IMR-90 (cell line): ENCODE measurements at regions not wholly inside any gene's neighbourhood (a gene's known extent, or its start where the extent isn't known, plus 50 kb on each side); places are given as distances from the start of the nearest gene placed in this dataset.

Source experiments
- ATAC-seq: fragments of 200-7000 bp; cut with Tn5 transposase; 2 replicates; pipeline ENCODE4 v1.9.1; 2020; ENCODE audit warnings: low read depth, mild to moderate bottlenecking, moderate library complexity
- BruUV-seq: library from RNA; stranded (reverse); fragments of 400-500 nt; replicated peaks from 2 replicates; lab custom pipeline; 2021; lab: Mats Ljungman, UMichigan
- CTCF ChIA-PET: fragments of 300-600 bp; formaldehyde crosslinking; extraction: SDS; loops from one replicate; lab custom pipeline; 2021; ENCODE audit warnings: antibody characterized with exemption; lab: Yijun Ruan, JAX
- POLR2A ChIA-PET: fragments of 300-600 bp; sonication (Branson Sonifier 250); formaldehyde crosslinking; loops from one replicate; lab custom pipeline; 2022; ENCODE audit warnings: antibody characterized with exemption; ENCODE audit not compliant: unreplicated experiment; lab: Charles Lee
- DNase-seq: peaks from one replicate; pipeline ENCODE4 v3.0.0; 2013
- H2AFZ ChIP-seq: replicated peaks from 2 replicates; pipeline ENCODE3; 2013; ENCODE audit warnings: low read length, mild to moderate bottlenecking; ENCODE audit not compliant: poor library complexity
- H2AK5ac ChIP-seq: 2 replicates; pipeline ENCODE4 v1.6.1; 2013; ENCODE audit warnings: low read depth, low read length, inconsistent platforms
- H2AK9ac ChIP-seq: replicated peaks from 2 replicates; pipeline ENCODE3; 2013; ENCODE audit warnings: mild to moderate bottlenecking, low read depth, low read length, moderate library complexity; ENCODE audit not compliant: poor library complexity
- H2BK120ac ChIP-seq: 2 replicates; pipeline ENCODE4 v1.6.1; 2013; ENCODE audit warnings: low read depth, low read length, inconsistent platforms
- H2BK15ac ChIP-seq: 3 replicates; pipeline ENCODE4 v1.6.1; 2013; ENCODE audit warnings: low read depth, low read length, inconsistent platforms
- H2BK20ac ChIP-seq: 2 replicates; pipeline ENCODE4 v1.6.1; 2013; ENCODE audit warnings: low read depth, mild to moderate bottlenecking, inconsistent platforms, low read length, moderate library complexity
- H2BK5ac ChIP-seq: 2 replicates; pipeline ENCODE4 v1.6.1; 2013; ENCODE audit warnings: mild to moderate bottlenecking, low read depth, low read length, inconsistent platforms; ENCODE audit not compliant: poor library complexity, severe bottlenecking
- H3K14ac ChIP-seq: replicated peaks from 2 replicates; pipeline ENCODE4 v1.6.1; 2013; ENCODE audit warnings: low read depth, low read length, inconsistent platforms
- H3K18ac ChIP-seq: 2 replicates; pipeline ENCODE4 v1.6.1; 2013; ENCODE audit warnings: low read depth, low read length, control low read depth
- H3K23ac ChIP-seq: 2 replicates; pipeline ENCODE4 v1.6.1; 2013; ENCODE audit warnings: low read depth, low read length, inconsistent platforms
- H3K27ac ChIP-seq: 2 replicates; pipeline ENCODE4 v1.5.1; 2013; ENCODE audit warnings: mild to moderate bottlenecking, control low read depth, low read length; ENCODE audit not compliant: insufficient read depth
- H3K27me3 ChIP-seq: 2 replicates; pipeline ENCODE4 v1.6.1; 2013; ENCODE audit warnings: low read length; ENCODE audit not compliant: control insufficient read depth, insufficient read depth
- H3K36me3 ChIP-seq: 2 replicates; pipeline ENCODE4 v1.6.1; 2013; ENCODE audit warnings: low read length, mixed read lengths; ENCODE audit not compliant: control insufficient read depth, insufficient read depth
- H3K4ac ChIP-seq: 2 replicates; pipeline ENCODE4 v1.6.1; 2013; ENCODE audit warnings: low read depth, low read length, inconsistent platforms
- H3K4me1 ChIP-seq: 2 replicates; pipeline ENCODE4 v1.6.1; 2013; ENCODE audit warnings: low read length, mixed read lengths; ENCODE audit not compliant: control insufficient read depth, insufficient read depth
- H3K4me2 ChIP-seq: 2 replicates; pipeline ENCODE4 v1.6.1; 2013; ENCODE audit warnings: low read depth, mild to moderate bottlenecking, control low read depth, low read length, moderate library complexity
- H3K4me3 ChIP-seq: 2 replicates; pipeline ENCODE4 v1.5.1; 2013; ENCODE audit warnings: low read depth, mild to moderate bottlenecking, control low read depth, low read length, moderate library complexity; ENCODE audit not compliant: insufficient read depth
- H3K56ac ChIP-seq: 2 replicates; pipeline ENCODE4 v1.6.1; 2013; ENCODE audit warnings: low read length, inconsistent platforms; ENCODE audit not compliant: insufficient read depth; ENCODE audit errors: extremely low read depth
- H3K79me1 ChIP-seq, 2 experiments: 2 replicates each; pipeline ENCODE4 v1.6.1; 2013; ENCODE audit warnings: low read length in 2 of 2, inconsistent platforms in 1 of 2, low read depth in 1 of 2
- H3K9ac ChIP-seq: 2 replicates; pipeline ENCODE4 v1.6.1; 2013; ENCODE audit warnings: low read depth, low read length, control low read depth
- H3K9me1 ChIP-seq: 2 replicates; pipeline ENCODE4 v1.6.1; 2013; ENCODE audit warnings: low read length, inconsistent platforms; ENCODE audit not compliant: insufficient read depth
- H3K9me3 ChIP-seq: 2 replicates; pipeline ENCODE4 v1.6.1; 2013; ENCODE audit warnings: low read length; ENCODE audit not compliant: control insufficient read depth, insufficient read depth
- H4K20me1 ChIP-seq: 2 replicates; pipeline ENCODE4 v1.6.1; 2013; ENCODE audit warnings: low read length, inconsistent platforms; ENCODE audit not compliant: insufficient read depth
- H4K5ac ChIP-seq: 2 replicates; pipeline ENCODE4 v1.6.1; 2013; ENCODE audit warnings: mild to moderate bottlenecking, low read depth, low read length, control low read depth
- H4K8ac ChIP-seq, 2 experiments: 2 replicates each; pipeline ENCODE4 v1.6.1; 2013; ENCODE audit warnings: low read depth in 2 of 2, low read length in 2 of 2, control low read depth in 1 of 2, inconsistent platforms in 1 of 2
- H4K91ac ChIP-seq: 2 replicates; pipeline ENCODE4 v1.6.1; 2013; ENCODE audit warnings: low read depth, low read length, inconsistent platforms; ENCODE audit not compliant: insufficient read depth
- BHLHE40 ChIP-seq: fragments of 150-350 bp; IDR thresholded peaks from 2 replicates; pipeline ENCODE4 v1.6.1; 2016; ENCODE audit warnings: mild to moderate bottlenecking, low read depth, low read length
- CEBPB ChIP-seq: IDR thresholded peaks from 2 replicates; pipeline ENCODE4 v1.6.1; 2012; ENCODE audit warnings: low read depth, low read length, improper control_type of control experiment
- CHD1 ChIP-seq: IDR thresholded peaks from 2 replicates; pipeline ENCODE4 v1.6.1; 2012; ENCODE audit warnings: low read depth, low read length, improper control_type of control experiment
- CTCF ChIP-seq: conservative IDR thresholded peaks from 2 replicates; pipeline ENCODE4 v1.5.1; 2012; ENCODE audit warnings: mild to moderate bottlenecking, low read depth, low read length, improper control_type of control experiment
- ELK1 ChIP-seq: fragments of 150-350 bp; IDR thresholded peaks from 2 replicates; pipeline ENCODE4 v1.6.1; 2016; ENCODE audit warnings: low read depth, mild to moderate bottlenecking, low read length, moderate library complexity, borderline replicate concordance
- FOS ChIP-seq: fragments of 150-350 bp; IDR thresholded peaks from 2 replicates; pipeline ENCODE4 v1.6.1; 2016; ENCODE audit warnings: low read depth, low read length
- MAFK ChIP-seq: IDR thresholded peaks from 2 replicates; pipeline ENCODE4 v1.6.1; 2012; ENCODE audit warnings: low read depth, low read length, improper control_type of control experiment
- MAZ ChIP-seq: IDR thresholded peaks from 2 replicates; pipeline ENCODE4 v1.6.1; 2012; ENCODE audit warnings: low read depth, mild to moderate bottlenecking, low read length, improper control_type of control experiment, moderate library complexity, borderline replicate concordance
- MXI1 ChIP-seq: IDR thresholded peaks from 2 replicates; pipeline ENCODE4 v1.6.1; 2012; ENCODE audit warnings: low read depth, mild to moderate bottlenecking, low read length, moderate library complexity, borderline replicate concordance
- NFE2L2 ChIP-seq: fragments of 150-350 bp; IDR thresholded peaks from 2 replicates; pipeline ENCODE4 v1.6.1; 2016; ENCODE audit warnings: low read depth, mild to moderate bottlenecking, low read length
- POLR2A ChIP-seq: IDR thresholded peaks from 2 replicates; pipeline ENCODE4 v1.6.1; 2012; ENCODE audit warnings: mild to moderate bottlenecking, low read depth, low read length
- RCOR1 ChIP-seq: IDR thresholded peaks from 2 replicates; pipeline ENCODE4 v1.6.1; 2012; ENCODE audit warnings: mild to moderate bottlenecking, low read length, improper control_type of control experiment; ENCODE audit not compliant: insufficient replicate concordance
- RFX5 ChIP-seq: IDR thresholded peaks from 2 replicates; pipeline ENCODE4 v1.8.0; 2012; ENCODE audit warnings: low read depth, mild to moderate bottlenecking, low read length, moderate library complexity
- SMC3 ChIP-seq: fragments of 150-350 bp; IDR thresholded peaks from 2 replicates; pipeline ENCODE4 v1.6.1; 2016; ENCODE audit warnings: low read depth, mild to moderate bottlenecking, antibody characterized with exemption, low read length, moderate library complexity
- USF2 ChIP-seq: fragments of 150-350 bp; IDR thresholded peaks from 2 replicates; pipeline ENCODE4 v1.6.1; 2017; ENCODE audit warnings: mild to moderate bottlenecking, antibody characterized with exemption, low read length, low read depth
- WGBS, 2 experiments: methylation state at CpG; one replicate each; pipeline versions ENCODE4 v1.1.5 to v1.1.7; 2013; ENCODE audit warnings: missing lambda C conversion rate in 2 of 2; ENCODE audit not compliant: insufficient read length in 1 of 2; ENCODE audit errors: extremely low coverage in 2 of 2; 5-methylcytosine and 5-hydroxymethylcytosine counted together
- dilution Hi-C: fragments of 300-500 bp; cut with HindIII; formaldehyde crosslinking; loops from one replicate; pipeline ENCODE4 v1.14.3; 2018; ENCODE audit warnings: low sequenced_read_pairs; ENCODE audit not compliant: unreplicated experiment
- in situ Hi-C: fragments of 300-500 bp; cut with MboI; formaldehyde crosslinking; loops from 3 replicates; pipeline ENCODE4 v1.14.3; 2019; ENCODE audit warnings: low sequenced_read_pairs, inconsistent platforms, mixed read lengths
- intact Hi-C: fragments of 100-400 bp; cut with micrococcal nuclease; formaldehyde crosslinking; loops from 2 replicates; pipeline ENCODE4 v1.10.0; 2022

- TF ChIP-seq BHLHE40 = no peak
- no peak for TF ChIP-seq MXI1
- no peak for TF ChIP-seq MAFK
- TF ChIP-seq MAZ = no peak
- no peak for TF ChIP-seq RFX5
- no peak for TF ChIP-seq POLR2A
- no peak for TF ChIP-seq CTCF
- TF ChIP-seq CEBPB = no peak
- TF ChIP-seq FOS = no peak
- no peak for TF ChIP-seq RCOR1
- TF ChIP-seq CHD1 = no peak
- no peak for TF ChIP-seq USF2
- no peak for TF ChIP-seq SMC3
- TF ChIP-seq ELK1 = no peak
- no peak for TF ChIP-seq NFE2L2
- no peak overlapping the region for H3K4me2 ChIP-seq
- intact Hi-C loops = no loop called here
- H3K4me3 ChIP-seq = no peak overlapping the region
- H4K8ac ChIP-seq = no peak overlapping the region
- H4K91ac ChIP-seq = no peak overlapping the region
- no peaks in the 10 kb centered on the region for H3K4me1 ChIP-seq
- H3K56ac ChIP-seq = no peak overlapping the region
- DNase-seq = no peak
- no peak overlapping the region for H2AK5ac ChIP-seq
- no peak overlapping the region for H2BK20ac ChIP-seq
- no peak overlapping the region for H3K4ac ChIP-seq
- no peaks in the 10 kb centered on the region for H3K36me3 ChIP-seq
- ATAC-seq = no peak
- H2BK120ac ChIP-seq = no peak overlapping the region
- no TSS peak for BruUV-seq
- H4K5ac ChIP-seq = no peak overlapping the region
- H3K9me1 ChIP-seq = no peaks in the 10 kb centered on the region
- no peak overlapping the region for H3K18ac ChIP-seq
- ChIA-PET POLR2A (no interaction called here), CTCF (interaction anchor here (0.5 kb wide), 1 partner anchor 22 kb away, joined by 3 read pairs; no protein-coding TSS in a partner anchor)
- no peak overlapping the region for H3K14ac ChIP-seq
- H4K20me1 ChIP-seq = no peaks in the 10 kb centered on the region
- no peak overlapping the region for H2BK15ac ChIP-seq
- H2BK5ac ChIP-seq = no peak overlapping the region
- no peak overlapping the region for H3K27ac ChIP-seq
- no peaks in the 10 kb centered on the region for H3K27me3 ChIP-seq
- H3K79me1 ChIP-seq = no peaks in the 10 kb centered on the region
- H2AK9ac ChIP-seq = no peak overlapping the region
- dilution Hi-C loops = no loop called here
- no peak overlapping the region for H3K23ac ChIP-seq
- in situ Hi-C loops = no loop called here
- H3K9me3 ChIP-seq = no peaks in the 10 kb centered on the region
- no peak overlapping the region for H3K9ac ChIP-seq
- H2AFZ ChIP-seq = no peak overlapping the region
- 100% methylated on average over 1 of the region's 4 CpGs; no CpG with 5 or more reads in 1 of the 2 experiments for WGBS, 2 experiments
Observed at GRCh38 chr3:110157221-110157620, 819.9 kb upstream of the DPPA4 start.
